ENCODE measurements at regions not wholly inside any gene's neighbourhood (a gene's known extent, or its start where the extent isn't known, plus 50 kb on each side); places are given as distances from the start of the nearest gene placed in this dataset.

GRCh38 chr5:54691656-54692055, 174.1 kb downstream of the SNX18 start:
- Histone ChIP-seq H3K4me3 (replicated peaks in 1 of 2; ENCODE audit: low read depth in 1 of 2, low read length in 2 of 2) (no peak overlapping the region), H3K9me2 (ENCODE audit: insufficient read depth) (no peaks in the 10 kb centered on the region), H3K4me1 (ENCODE audit: control insufficient read depth in 1 of 2, insufficient read depth in 2 of 2, low read length in 2 of 2) (no peaks in the 10 kb centered on the region), H3K27me3 (ENCODE audit: insufficient read depth, low read length) (no peaks in the 10 kb centered on the region), H3K9me3 (ENCODE audit: control insufficient read depth in 1 of 2, insufficient read depth in 1 of 2, low read depth in 1 of 2, low read length in 2 of 2) (no peaks in the 10 kb centered on the region), H2AFZ (ENCODE audit: low read depth, low read length, poor library complexity, severe bottlenecking) (no peak overlapping the region), H3K4me2 (ENCODE audit: low read length) (no peak overlapping the region), H3K36me3 (ENCODE audit: control insufficient read depth in 1 of 2, insufficient read depth in 2 of 2, low read length in 2 of 2) (no peaks in the 10 kb centered on the region), H3K9ac (ENCODE audit: low read length) (no peak overlapping the region), H3K79me2 (ENCODE audit: insufficient read depth, low read length) (no peaks in the 10 kb centered on the region), H3K27ac (ENCODE audit: low read depth, low read length) (no peak overlapping the region), H4K20me1 (ENCODE audit: insufficient read depth) (no peaks in the 10 kb centered on the region)
- CTCF ChIA-PET: no interaction called here
- intact Hi-C loops (cut with micrococcal nuclease): no loop called here
- POLR2A ChIA-PET: no interaction called here
- BruUV-seq (replicated peaks): no TSS peak
- TF ChIP-seq FOSL1 (IDR thresholded peaks at IDR 0.05; ENCODE audit: low read depth) (no peak), REST (IDR thresholded peaks at IDR 0.05; ENCODE audit: low read depth) (no peak), SP1 (IDR thresholded peaks at IDR 0.05; ENCODE audit: low read depth) (no peak), EZH2phosphoT487 (IDR thresholded peaks at IDR 0.05; ENCODE audit: borderline replicate concordance) (no peak), TCF7L2 (IDR thresholded peaks at IDR 0.05; ENCODE audit: borderline replicate concordance, extremely low read depth, insufficient read depth, insufficient read length) (no peak), SIN3A (IDR thresholded peaks at IDR 0.05; ENCODE audit: low read depth) (no peak), ELF1 (IDR thresholded peaks at IDR 0.05; ENCODE audit: borderline replicate concordance, low read depth) (no peak)
- RAD21 ChIA-PET (ENCODE audit: low non-redundant PET in 1 of 2, low total read pairs in 2 of 2, uncharacterized antibody in 2 of 2, unreplicated experiment in 2 of 2): no interaction called here
- no peak for ATAC-seq
- no peak for DNase-seq (ENCODE audit: low read depth, low spot score)

Measured in HCT116 (cell line).